ENCODE measurements at regions not wholly inside any gene's neighbourhood (a gene's known extent, or its start where the extent isn't known, plus 50 kb on each side); places are given as distances from the start of the nearest gene placed in this dataset.

GRCh38 chr5:120994112-120994511 lies 530.0 kb downstream of the PRR16 start (continued):
- TF ChIP-seq ZNF558 (CRISPR knock-in tag; IDR thresholded peaks at IDR 0.05; ENCODE audit: borderline replicate concordance) = no peak
- no peak for TF ChIP-seq ZNF703 (CRISPR knock-in tag; IDR thresholded peaks at IDR 0.05; ENCODE audit: borderline replicate concordance)
- no peak for TF ChIP-seq ZNF547 (CRISPR knock-in tag; IDR thresholded peaks at IDR 0.05)
- TF ChIP-seq SALL2 (CRISPR knock-in tag; IDR thresholded peaks at IDR 0.05) = no peak
- no peak for TF ChIP-seq ZNF792 (CRISPR knock-in tag; IDR thresholded peaks at IDR 0.05)
- no peak for TF ChIP-seq KLF6 (CRISPR knock-in tag; IDR thresholded peaks at IDR 0.05)
- TF ChIP-seq KAT7 (CRISPR knock-in tag; IDR thresholded peaks at IDR 0.05; ENCODE audit: borderline replicate concordance) = no peak

DNA sequence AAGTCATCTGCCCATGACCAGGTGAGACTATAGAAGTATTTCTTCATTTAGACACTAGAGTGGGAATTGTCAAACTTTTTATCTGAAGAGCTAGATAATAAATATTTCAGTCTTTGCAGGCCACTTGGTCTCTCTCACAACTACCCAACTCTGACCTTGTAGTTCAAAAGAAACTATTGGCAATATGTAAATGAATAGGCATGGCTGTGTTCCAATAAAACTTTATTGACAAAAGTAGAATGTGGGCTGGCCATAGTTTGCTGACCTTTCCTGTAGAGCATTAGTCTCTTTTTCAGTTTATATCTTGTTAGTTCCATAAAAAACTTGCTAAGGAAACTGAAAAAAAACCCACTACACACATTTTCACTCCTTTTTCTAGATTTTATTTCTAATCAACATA lies 535.5 kb downstream of the PRR16 start:
- in situ Hi-C loops (cut with HindIII; ENCODE audit: extremely low pct_ligation_motif_present, low pct_unique_long_range_greater_than_20kb) (no loop called here), intact Hi-C loops (cut with micrococcal nuclease; ENCODE audit: unreplicated experiment) (no loop called here)
- no peak for FAIRE-seq
- Histone ChIP-seq H3K4me3 (replicated peaks in 1 of 3; ENCODE audit: insufficient read depth in 1 of 3, low read depth in 2 of 3, low read length in 3 of 3) (no peak overlapping the region), H3K27ac (ENCODE audit: extremely low read length, insufficient read depth, low read length) (no peak overlapping the region), H3K4me2 (ENCODE audit: low read depth, low read length) (no peak overlapping the region), H2AFZ (ENCODE audit: low read length) (no peak overlapping the region), H3K4me1 (ENCODE audit: insufficient read depth, low read length) (no peaks in the 10 kb centered on the region), H3K27me3 (ENCODE audit: control insufficient read depth in 1 of 2, insufficient read depth in 2 of 2, low read length in 2 of 2) (no peaks in the 10 kb centered on the region), H4K20me1 (ENCODE audit: insufficient read depth, low read length) (no peaks in the 10 kb centered on the region), H3K9ac (ENCODE audit: insufficient read depth, low read depth, low read length) (no peak overlapping the region), H3K9me3 (ENCODE audit: low read length) (no peaks in the 10 kb centered on the region), H3K79me2 (ENCODE audit: insufficient read depth, low read length) (no peaks in the 10 kb centered on the region), H3K36me3 (replicated peaks in 1 of 2; ENCODE audit: control insufficient read depth in 1 of 2, insufficient read depth in 2 of 2, low read length in 2 of 2) (no peaks in the 10 kb centered on the region)
- no peak for ATAC-seq
- POLR2A ChIA-PET = no interaction called here
- BruUV-seq (replicated peaks) = no TSS peak
- CTCF ChIA-PET (ENCODE audit: low intra/inter-chr PET ratio, low total read pairs) = no interaction called here
- DNase-seq (ENCODE audit: low spot score) = no peak
- TF ChIP-seq SMAD9 (CRISPR knock-in tag; IDR thresholded peaks at IDR 0.05) (no peak), ZNF124 (CRISPR knock-in tag; IDR thresholded peaks at IDR 0.05) (no peak), MBD4 (IDR thresholded peaks at IDR 0.05; ENCODE audit: borderline replicate concordance, low read length) (no peak), ZNF652 (CRISPR knock-in tag; IDR thresholded peaks at IDR 0.05; ENCODE audit: borderline replicate concordance, low read depth) (no peak), SOX13 (IDR thresholded peaks at IDR 0.05) (no peak), SOX13 (CRISPR knock-in tag; conservative IDR thresholded peaks at IDR 0.05 in 1 of 2, IDR thresholded peaks at IDR 0.05 in 1 of 2) (no peak), ZNF782 (CRISPR knock-in tag; IDR thresholded peaks at IDR 0.05; ENCODE audit: borderline replicate concordance) (no peak), FOXP4 (CRISPR knock-in tag; IDR thresholded peaks at IDR 0.05) (no peak), ZNF224 (CRISPR knock-in tag; IDR thresholded peaks at IDR 0.05) (no peak), NFIB (CRISPR knock-in tag; IDR thresholded peaks at IDR 0.05; ENCODE audit: borderline replicate concordance) (no peak), ZFP91 (CRISPR knock-in tag; IDR thresholded peaks at IDR 0.05; ENCODE audit: borderline replicate concordance) (no peak), ZNF160 (CRISPR knock-in tag; IDR thresholded peaks at IDR 0.05) (no peak)
- TF ChIP-seq, protein P1, sequence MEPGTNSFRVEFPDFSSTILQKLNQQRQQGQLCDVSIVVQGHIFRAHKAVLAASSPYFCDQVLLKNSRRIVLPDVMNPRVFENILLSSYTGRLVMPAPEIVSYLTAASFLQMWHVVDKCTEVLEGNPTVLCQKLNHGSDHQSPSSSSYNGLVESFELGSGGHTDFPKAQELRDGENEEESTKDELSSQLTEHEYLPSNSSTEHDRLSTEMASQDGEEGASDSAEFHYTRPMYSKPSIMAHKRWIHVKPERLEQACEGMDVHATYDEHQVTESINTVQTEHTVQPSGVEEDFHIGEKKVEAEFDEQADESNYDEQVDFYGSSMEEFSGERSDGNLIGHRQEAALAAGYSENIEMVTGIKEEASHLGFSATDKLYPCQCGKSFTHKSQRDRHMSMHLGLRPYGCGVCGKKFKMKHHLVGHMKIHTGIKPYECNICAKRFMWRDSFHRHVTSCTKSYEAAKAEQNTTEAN (CRISPR knock-in tag; conservative IDR thresholded peaks at IDR 0.05) = no peak
- TF ChIP-seq, protein P2, sequence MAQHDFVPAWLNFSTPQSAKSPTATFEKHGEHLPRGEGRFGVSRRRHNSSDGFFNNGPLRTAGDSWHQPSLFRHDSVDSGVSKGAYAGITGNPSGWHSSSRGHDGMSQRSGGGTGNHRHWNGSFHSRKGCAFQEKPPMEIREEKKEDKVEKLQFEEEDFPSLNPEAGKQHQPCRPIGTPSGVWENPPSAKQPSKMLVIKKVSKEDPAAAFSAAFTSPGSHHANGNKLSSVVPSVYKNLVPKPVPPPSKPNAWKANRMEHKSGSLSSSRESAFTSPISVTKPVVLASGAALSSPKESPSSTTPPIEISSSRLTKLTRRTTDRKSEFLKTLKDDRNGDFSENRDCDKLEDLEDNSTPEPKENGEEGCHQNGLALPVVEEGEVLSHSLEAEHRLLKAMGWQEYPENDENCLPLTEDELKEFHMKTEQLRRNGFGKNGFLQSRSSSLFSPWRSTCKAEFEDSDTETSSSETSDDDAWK (CRISPR knock-in tag; IDR thresholded peaks at IDR 0.05) = no peak
